Rectal smooth muscle tissue (tissue), 1 donor: ENCODE measurements at regions not wholly inside any gene's neighbourhood (a gene's known extent, or its start where the extent isn't known, plus 50 kb on each side); places are given as distances from the start of the nearest gene placed in this dataset.

Source experiments
- H3K27ac ChIP-seq: one replicate; pipeline ENCODE4 v1.7.0; 2013; ENCODE audit warnings: low read depth, low read length, inconsistent platforms
- H3K27me3 ChIP-seq: one replicate; pipeline ENCODE4 v1.7.0; 2013; ENCODE audit warnings: low read length; ENCODE audit not compliant: control insufficient read depth, insufficient read depth
- H3K36me3 ChIP-seq: one replicate; pipeline ENCODE4 v1.7.0; 2013; ENCODE audit warnings: low read length; ENCODE audit not compliant: control insufficient read depth, insufficient read depth
- H3K4me1 ChIP-seq: one replicate; pipeline ENCODE4 v1.7.0; 2013; ENCODE audit warnings: low read length; ENCODE audit not compliant: control insufficient read depth, insufficient read depth
- H3K4me3 ChIP-seq: one replicate; pipeline ENCODE4 v1.7.0; 2013; ENCODE audit warnings: low read length
- H3K9ac ChIP-seq: one replicate; pipeline ENCODE4 v1.7.0; 2013; ENCODE audit warnings: low read length

DNA sequence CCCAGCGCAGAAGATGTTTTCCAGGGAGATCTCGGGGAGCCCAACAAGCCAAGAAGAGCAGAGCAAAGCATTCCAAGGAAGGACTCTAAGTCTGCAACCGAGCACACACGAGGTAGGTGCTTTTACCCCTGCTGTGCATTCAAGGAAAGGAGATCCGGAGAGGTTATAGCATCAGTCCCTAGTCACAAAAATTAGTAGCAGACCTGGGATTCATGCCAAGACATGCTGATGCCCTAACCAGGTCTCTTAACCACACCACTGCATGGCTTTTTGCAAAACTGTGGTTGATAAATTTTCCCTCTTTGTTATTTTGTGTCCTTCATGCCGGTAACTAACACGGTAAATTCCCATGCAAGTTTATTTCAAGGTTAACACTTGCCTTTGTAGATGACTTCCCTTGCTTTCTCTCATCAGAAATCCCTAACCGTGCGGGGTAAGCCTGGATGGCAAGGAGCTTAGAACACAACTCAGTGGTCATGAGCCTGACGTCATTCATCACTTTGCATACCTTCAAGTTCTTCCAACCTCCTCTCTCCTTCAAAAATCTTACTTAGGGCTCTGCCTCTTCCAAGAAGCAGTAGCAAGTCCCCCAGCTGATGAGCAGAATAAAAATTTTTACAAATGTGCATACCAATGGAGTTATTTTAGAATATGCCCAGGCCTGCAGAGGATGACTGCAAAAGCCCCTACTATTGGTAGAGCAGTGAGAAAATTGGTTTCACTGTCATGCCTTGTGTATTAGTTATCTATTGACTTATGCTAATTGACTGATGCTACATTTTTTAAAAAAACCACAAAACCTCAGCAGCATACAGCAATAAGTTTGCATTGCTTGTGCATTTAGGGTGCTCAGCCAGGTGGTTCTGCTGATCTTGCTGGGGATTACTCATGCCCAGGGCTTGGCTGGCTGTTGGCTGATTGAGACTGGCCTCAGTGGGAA, 465.1 kb downstream of the MN1 start:
- Histone ChIP-seq H3K36me3 (no peaks in the 10 kb centered on the region), H3K9ac (no peak overlapping the region), H3K27me3 (no peaks in the 10 kb centered on the region), H3K4me3 (no peak overlapping the region), H3K4me1 (no peaks in the 10 kb centered on the region), H3K27ac (no peak overlapping the region)

- no peak overlapping the region for H3K4me3 ChIP-seq
- no peaks in the 10 kb centered on the region for H3K4me1 ChIP-seq
- H3K9ac ChIP-seq, result no peak overlapping the region
- no peaks in the 10 kb centered on the region for H3K27me3 ChIP-seq
- H3K27ac ChIP-seq, result no peak overlapping the region
- no peaks in the 10 kb centered on the region for H3K36me3 ChIP-seq
Observed at GRCh38 chr22:27337676-27338075, 463.9 kb downstream of the MN1 start.

- Histone ChIP-seq H3K9ac (no peak overlapping the region), H3K4me1 (no peaks in the 10 kb centered on the region), H3K27me3 (no peaks in the 10 kb centered on the region), H3K36me3 (no peaks in the 10 kb centered on the region), H3K27ac (no peak overlapping the region), H3K4me3 (no peak overlapping the region)
Observed at GRCh38 chr22:27340047-27340446, 461.5 kb downstream of the MN1 start.

- no peaks in the 10 kb centered on the region for H3K4me1 ChIP-seq
- H3K27me3 ChIP-seq, result no peaks in the 10 kb centered on the region
- H3K27ac ChIP-seq, result no peak overlapping the region
- H3K4me3 ChIP-seq, result no peak overlapping the region
- H3K9ac ChIP-seq, result no peak overlapping the region
- no peaks in the 10 kb centered on the region for H3K36me3 ChIP-seq
Observed at GRCh38 chr22:27344546-27344945, 457.0 kb downstream of the MN1 start.

DNA sequence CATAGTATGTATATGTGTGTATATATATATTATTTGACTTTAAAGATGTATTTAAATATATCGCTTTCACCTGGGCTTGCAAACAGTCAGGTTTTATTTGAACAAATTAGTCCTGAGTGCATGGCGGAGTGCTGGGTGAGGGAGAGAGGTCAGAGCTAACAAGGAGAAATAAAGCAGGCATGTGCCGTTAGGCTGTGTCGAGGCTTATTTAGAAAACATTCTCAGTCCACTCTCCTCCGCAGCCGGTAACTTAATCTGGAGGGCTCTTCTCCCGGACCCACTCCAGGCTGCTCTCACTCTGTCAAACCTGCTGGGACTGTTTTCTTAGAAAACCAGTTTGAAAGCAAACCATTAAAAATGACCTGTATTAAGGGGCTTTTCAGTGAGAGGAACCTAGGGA, 455.9 kb downstream of the MN1 start:
- Histone ChIP-seq H3K27ac (no peak overlapping the region), H3K27me3 (no peaks in the 10 kb centered on the region), H3K4me1 (no peaks in the 10 kb centered on the region), H3K36me3 (no peaks in the 10 kb centered on the region), H3K9ac (no peak overlapping the region), H3K4me3 (no peak overlapping the region)

GRCh38 chr22:27347951-27348350, 453.6 kb downstream of the MN1 start:
- no peak overlapping the region for H3K9ac ChIP-seq
- no peaks in the 10 kb centered on the region for H3K4me1 ChIP-seq
- H3K27me3 ChIP-seq, result no peaks in the 10 kb centered on the region
- H3K4me3 ChIP-seq, result no peak overlapping the region
- H3K36me3 ChIP-seq, result no peaks in the 10 kb centered on the region
- H3K27ac ChIP-seq, result no peak overlapping the region

DNA sequence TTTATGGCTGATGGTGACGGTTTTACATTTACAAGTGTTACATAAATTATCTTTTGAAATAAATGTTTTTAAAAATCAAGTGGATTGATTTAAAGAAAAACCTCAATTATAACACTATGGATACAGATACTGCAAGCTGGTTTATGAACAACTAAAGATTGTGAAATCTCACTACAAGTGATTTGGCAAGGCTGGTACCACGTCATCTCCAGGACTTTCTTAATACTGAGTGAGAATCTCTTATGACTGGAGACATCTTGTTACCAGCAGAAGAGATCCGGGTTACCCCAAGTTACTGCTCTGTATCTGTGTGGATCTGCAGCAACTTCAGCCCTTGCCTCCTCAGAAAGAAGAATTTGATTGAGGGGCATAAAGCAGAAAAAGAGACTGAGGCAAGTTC, 452.9 kb downstream of the MN1 start:
- Histone ChIP-seq H3K27ac (no peak overlapping the region), H3K4me1 (no peaks in the 10 kb centered on the region), H3K4me3 (no peak overlapping the region), H3K9ac (no peak overlapping the region), H3K27me3 (no peaks in the 10 kb centered on the region), H3K36me3 (no peaks in the 10 kb centered on the region)

GRCh38 chr22:27349456-27349855, 452.1 kb downstream of the MN1 start:
- Histone ChIP-seq H3K27ac (no peak overlapping the region), H3K36me3 (no peaks in the 10 kb centered on the region), H3K27me3 (no peaks in the 10 kb centered on the region), H3K4me3 (no peak overlapping the region), H3K4me1 (no peaks in the 10 kb centered on the region), H3K9ac (no peak overlapping the region)

DNA sequence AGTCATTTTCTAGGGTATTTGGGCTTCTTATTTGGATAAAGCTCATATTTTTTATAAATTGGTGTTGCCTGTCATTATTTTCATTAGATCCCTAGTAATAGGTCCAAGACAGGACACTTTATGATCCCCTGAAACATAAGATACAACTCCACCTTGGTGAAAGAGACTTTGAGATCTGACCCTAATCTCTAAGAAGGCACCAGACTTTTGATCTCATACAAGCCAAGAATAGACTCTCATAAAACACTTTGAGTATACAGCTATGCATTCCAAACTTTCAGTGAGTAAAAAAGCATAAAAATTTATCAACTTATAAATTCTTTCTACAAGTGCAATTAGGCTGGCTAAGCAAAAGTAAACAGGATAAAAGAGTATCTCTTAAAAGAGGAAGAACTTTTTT, 451.2 kb downstream of the MN1 start:
- H3K4me1 ChIP-seq, result no peaks in the 10 kb centered on the region
- no peaks in the 10 kb centered on the region for H3K36me3 ChIP-seq
- H3K4me3 ChIP-seq, result no peak overlapping the region
- H3K9ac ChIP-seq, result no peak overlapping the region
- no peaks in the 10 kb centered on the region for H3K27me3 ChIP-seq
- no peak overlapping the region for H3K27ac ChIP-seq

DNA sequence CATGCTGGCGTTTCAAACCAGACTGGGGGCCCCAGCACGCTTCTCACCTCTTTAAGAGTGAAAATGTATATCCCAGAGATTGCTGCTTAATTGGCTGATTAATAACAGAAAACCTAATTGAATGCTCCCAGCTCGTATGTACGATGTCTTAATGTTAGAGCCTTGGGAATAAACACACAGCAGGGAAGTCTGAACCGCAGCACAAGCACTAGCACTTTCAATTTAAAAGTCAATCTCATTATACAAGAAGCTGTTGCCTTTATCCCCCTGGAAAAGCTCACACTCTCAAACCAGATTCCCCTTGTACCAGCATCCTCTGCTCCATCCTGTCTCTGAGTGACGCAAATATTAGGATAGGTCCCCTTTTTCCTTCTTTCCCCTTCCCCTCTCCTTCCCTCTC, 449.1 kb downstream of the MN1 start:
- no peaks in the 10 kb centered on the region for H3K27me3 ChIP-seq
- H3K4me3 ChIP-seq, result no peak overlapping the region
- no peaks in the 10 kb centered on the region for H3K36me3 ChIP-seq
- H3K9ac ChIP-seq, result no peak overlapping the region
- no peaks in the 10 kb centered on the region for H3K4me1 ChIP-seq
- no peak overlapping the region for H3K27ac ChIP-seq

DNA sequence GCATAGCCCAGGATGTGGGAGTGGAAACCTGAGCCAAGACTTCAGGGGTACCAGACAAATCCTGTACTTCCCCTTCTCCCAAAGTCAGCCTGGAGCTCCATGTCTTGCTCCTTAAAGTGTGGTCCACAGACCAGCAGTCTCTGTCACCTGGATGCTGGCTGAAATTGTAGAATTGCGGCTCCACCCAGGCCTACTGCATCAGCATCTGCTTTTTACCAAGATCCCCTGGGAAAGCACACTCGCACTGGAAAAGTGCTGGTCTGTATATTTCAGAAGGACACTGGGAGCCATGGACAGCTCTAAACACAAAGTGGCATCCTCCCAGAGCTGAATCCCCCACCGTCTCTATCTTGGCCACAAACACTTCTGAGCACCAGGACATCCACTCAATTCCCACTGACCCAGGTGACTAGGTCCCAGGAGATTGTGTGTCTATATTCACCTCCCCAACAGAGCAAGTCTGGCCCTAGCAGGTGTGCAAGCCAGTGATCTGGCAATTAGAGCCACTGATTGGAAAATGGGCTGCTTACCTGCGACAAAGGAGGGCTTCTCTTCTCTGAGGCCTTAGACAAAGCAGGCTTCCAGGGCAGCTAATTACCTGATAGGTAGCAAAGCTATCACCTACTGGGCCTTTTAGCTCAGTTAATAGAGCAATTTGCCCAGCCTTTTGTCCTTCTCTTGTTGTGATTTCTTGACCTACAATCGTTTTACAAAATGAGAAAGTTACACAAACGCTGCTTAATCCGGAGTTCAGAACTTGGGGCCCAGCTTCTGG, 443.3 kb downstream of the MN1 start:
- Histone ChIP-seq H3K27ac (no peak overlapping the region), H3K4me1 (no peaks in the 10 kb centered on the region), H3K27me3 (no peaks in the 10 kb centered on the region), H3K9ac (no peak overlapping the region), H3K36me3 (no peaks in the 10 kb centered on the region), H3K4me3 (no peak overlapping the region)

GRCh38 chr22:27370269-27370668, 431.3 kb downstream of the MN1 start:
- no peak overlapping the region for H3K9ac ChIP-seq
- no peaks in the 10 kb centered on the region for H3K27me3 ChIP-seq
- H3K4me1 ChIP-seq, result no peaks in the 10 kb centered on the region
- H3K36me3 ChIP-seq, result no peaks in the 10 kb centered on the region
- H3K4me3 ChIP-seq, result no peak overlapping the region
- H3K27ac ChIP-seq, result no peak overlapping the region
